ENCODE measurements at regions not wholly inside any gene's neighbourhood (a gene's known extent, or its start where the extent isn't known, plus 50 kb on each side); places are given as distances from the start of the nearest gene placed in this dataset.

GRCh38 chr3:30268288-30268687, 338.1 kb upstream of the TGFBR2 start:
- peaks cover 0 to 8% of the 10 kb centered on the region in 2 donors for H3K4me1 ChIP-seq (ENCODE audit: control insufficient read depth in 1 of 2, insufficient read depth in 2 of 2, low read length in 2 of 2)
- H3K36me3 ChIP-seq (ENCODE audit: control insufficient read depth in 1 of 2, insufficient read depth in 2 of 2, low read length in 2 of 2) = no peaks in the 10 kb centered on the region
- peak overlapping the region; percentile 53 for H3K27ac ChIP-seq (ENCODE audit: low read length)
- H3K27me3 ChIP-seq (ENCODE audit: low read depth, low read length) = no peaks in the 10 kb centered on the region
- H3K9me3 ChIP-seq (ENCODE audit: control insufficient read depth in 1 of 2, low read length in 2 of 2) = no peaks in the 10 kb centered on the region
- peak overlapping the region in 1 of 2 donors; percentile 1 for H3K4me3 ChIP-seq (ENCODE audit: low read depth in 1 of 2, low read length in 2 of 2)

DNA sequence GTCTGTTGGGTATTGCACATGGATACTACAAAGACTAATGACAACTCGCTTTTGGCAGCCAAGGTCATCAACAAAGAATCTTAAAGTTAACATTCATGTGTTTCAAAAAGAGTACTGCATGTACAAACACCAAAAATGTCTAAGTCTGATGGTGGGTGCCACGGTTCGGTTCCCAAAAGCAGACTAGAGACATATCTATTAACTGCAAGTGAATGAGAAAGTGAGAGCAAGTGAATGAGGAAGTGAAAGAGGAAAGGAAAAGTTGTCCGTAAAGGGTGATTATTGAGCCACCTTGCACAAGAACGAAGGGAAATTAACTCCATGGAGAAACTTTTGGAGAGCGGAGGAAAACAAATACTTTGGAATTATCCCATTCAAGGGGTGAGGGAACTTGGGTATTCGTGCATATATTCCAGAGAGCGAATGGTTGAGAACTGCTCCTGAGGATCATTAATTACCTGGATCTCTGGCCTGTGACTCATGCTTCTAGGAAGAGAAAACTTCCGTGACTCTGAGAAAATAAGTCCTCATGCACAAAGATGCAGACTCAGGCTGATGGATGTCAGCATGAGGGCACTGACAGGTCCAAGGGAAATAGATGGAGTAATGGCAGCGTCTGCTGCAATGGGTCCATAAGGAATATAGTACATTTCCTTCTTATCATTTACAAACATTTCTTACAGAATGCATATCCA, 336.5 kb upstream of the TGFBR2 start:
- H3K27me3 ChIP-seq (ENCODE audit: low read depth, low read length) = no peaks in the 10 kb centered on the region
- no peaks in the 10 kb centered on the region for H3K36me3 ChIP-seq (ENCODE audit: control insufficient read depth in 1 of 2, insufficient read depth in 2 of 2, low read length in 2 of 2)
- H3K27ac ChIP-seq (ENCODE audit: low read length) = peak overlapping the region; percentile 26
- no peaks in the 10 kb centered on the region for H3K9me3 ChIP-seq (ENCODE audit: control insufficient read depth in 1 of 2, low read length in 2 of 2)
- H3K4me1 ChIP-seq (ENCODE audit: control insufficient read depth in 1 of 2, insufficient read depth in 2 of 2, low read length in 2 of 2) = peaks cover 0 to 8% of the 10 kb centered on the region in 2 donors
- no peak overlapping the region for H3K4me3 ChIP-seq (ENCODE audit: low read depth in 1 of 2, low read length in 2 of 2)

GRCh38 chr3:30271781-30272180, 334.6 kb upstream of the TGFBR2 start:
- no peak overlapping the region for H3K4me3 ChIP-seq (ENCODE audit: low read depth in 1 of 2, low read length in 2 of 2)

DNA sequence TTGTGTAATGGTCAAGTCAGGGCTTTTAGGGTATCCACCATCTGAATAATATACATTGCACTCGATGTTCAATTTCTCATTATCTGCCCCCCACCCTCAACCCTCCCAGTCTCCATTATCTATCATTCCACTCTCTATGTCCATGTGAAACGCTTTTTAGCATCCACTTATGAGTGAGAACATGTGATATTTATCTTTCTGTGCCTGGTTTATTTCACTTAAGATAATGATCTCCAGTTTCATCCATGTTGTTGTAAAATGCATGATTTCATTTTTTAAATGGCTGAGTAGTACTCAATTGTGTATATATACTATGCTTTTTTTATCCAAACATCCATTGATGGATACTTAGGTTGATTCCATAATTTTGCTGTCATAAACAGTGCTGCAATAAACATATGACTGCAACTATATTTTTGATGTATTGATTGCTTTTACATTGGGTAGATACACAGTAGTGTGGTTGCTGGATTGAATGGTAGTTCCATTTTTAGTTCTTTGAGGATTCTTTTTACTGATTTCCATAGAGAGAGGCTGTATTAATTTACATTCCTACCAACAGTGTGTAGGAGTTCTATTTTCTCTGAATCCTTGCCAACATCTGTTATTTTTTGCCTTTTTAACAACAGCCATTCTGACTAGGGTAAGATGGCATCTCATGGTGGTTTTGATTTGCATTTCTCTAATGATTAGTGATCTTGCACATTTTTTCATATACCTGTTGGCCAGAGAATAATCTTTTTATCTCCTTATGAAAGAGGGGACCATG, 332.9 kb upstream of the TGFBR2 start:
- H3K9me3 ChIP-seq (ENCODE audit: control insufficient read depth in 1 of 2, low read length in 2 of 2) = no peaks in the 10 kb centered on the region
- no peaks in the 10 kb centered on the region for H3K4me1 ChIP-seq (ENCODE audit: control insufficient read depth in 1 of 2, insufficient read depth in 2 of 2, low read length in 2 of 2)
- H3K36me3 ChIP-seq (ENCODE audit: control insufficient read depth in 1 of 2, insufficient read depth in 2 of 2, low read length in 2 of 2) = no peaks in the 10 kb centered on the region
- no peak overlapping the region for H3K4me3 ChIP-seq (ENCODE audit: low read depth in 1 of 2, low read length in 2 of 2)
- H3K27me3 ChIP-seq (ENCODE audit: low read depth, low read length) = no peaks in the 10 kb centered on the region
- no peak overlapping the region for H3K27ac ChIP-seq (ENCODE audit: low read length)

More at GRCh38 chr3:30271781-30272180, 334.6 kb upstream of the TGFBR2 start:
- H3K9me3 ChIP-seq (ENCODE audit: control insufficient read depth in 1 of 2, low read length in 2 of 2) = no peaks in the 10 kb centered on the region
- no peaks in the 10 kb centered on the region for H3K36me3 ChIP-seq (ENCODE audit: control insufficient read depth in 1 of 2, insufficient read depth in 2 of 2, low read length in 2 of 2)
- H3K4me1 ChIP-seq (ENCODE audit: control insufficient read depth in 1 of 2, insufficient read depth in 2 of 2, low read length in 2 of 2) = peaks cover 0 to 6% of the 10 kb centered on the region in 2 donors
- no peak overlapping the region for H3K27ac ChIP-seq (ENCODE audit: low read length)
- no peaks in the 10 kb centered on the region for H3K27me3 ChIP-seq (ENCODE audit: low read depth, low read length)

DNA sequence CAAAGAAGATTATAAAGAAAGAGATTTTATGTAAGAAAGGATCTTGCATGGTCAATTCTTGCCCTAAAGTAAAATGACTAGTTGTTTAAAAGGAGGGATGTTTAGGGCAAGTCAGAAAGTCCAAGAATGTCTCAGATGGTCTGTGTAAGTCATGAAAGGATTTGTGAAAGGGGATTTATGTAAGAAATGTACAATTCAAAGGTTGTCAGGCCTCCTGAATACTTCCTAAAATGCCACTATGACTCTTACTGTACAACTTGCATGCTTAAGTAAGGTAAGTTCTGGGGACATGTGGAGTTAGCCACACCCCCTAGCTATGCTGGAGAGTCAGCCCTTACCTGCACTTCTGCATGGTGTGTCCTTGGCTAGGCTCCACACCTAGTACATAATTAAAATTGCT, 328.9 kb upstream of the TGFBR2 start:
- Histone ChIP-seq H3K9me3 (ENCODE audit: control insufficient read depth in 1 of 2, low read length in 2 of 2) (no peaks in the 10 kb centered on the region), H3K36me3 (ENCODE audit: control insufficient read depth in 1 of 2, insufficient read depth in 2 of 2, low read length in 2 of 2) (no peaks in the 10 kb centered on the region), H3K27me3 (ENCODE audit: low read depth, low read length) (no peaks in the 10 kb centered on the region), H3K4me1 (ENCODE audit: control insufficient read depth in 1 of 2, insufficient read depth in 2 of 2, low read length in 2 of 2) (no peaks in the 10 kb centered on the region), H3K4me3 (ENCODE audit: low read depth in 1 of 2, low read length in 2 of 2) (no peak overlapping the region), H3K27ac (ENCODE audit: low read length) (no peak overlapping the region)

- no peaks in the 10 kb centered on the region for H3K36me3 ChIP-seq (ENCODE audit: control insufficient read depth in 1 of 2, insufficient read depth in 2 of 2, low read length in 2 of 2)
- H3K27me3 ChIP-seq (ENCODE audit: low read depth, low read length) = no peaks in the 10 kb centered on the region
- H3K27ac ChIP-seq (ENCODE audit: low read length) = no peak overlapping the region
- H3K4me1 ChIP-seq (ENCODE audit: control insufficient read depth in 1 of 2, insufficient read depth in 2 of 2, low read length in 2 of 2) = peaks cover 6 to 8% of the 10 kb centered on the region in 2 donors
- no peak overlapping the region for H3K4me3 ChIP-seq (ENCODE audit: low read depth in 1 of 2, low read length in 2 of 2)
- H3K9me3 ChIP-seq (ENCODE audit: control insufficient read depth in 1 of 2, low read length in 2 of 2) = no peaks in the 10 kb centered on the region
Measured at GRCh38 chr3:30281526-30281925, 324.9 kb upstream of the TGFBR2 start.

DNA sequence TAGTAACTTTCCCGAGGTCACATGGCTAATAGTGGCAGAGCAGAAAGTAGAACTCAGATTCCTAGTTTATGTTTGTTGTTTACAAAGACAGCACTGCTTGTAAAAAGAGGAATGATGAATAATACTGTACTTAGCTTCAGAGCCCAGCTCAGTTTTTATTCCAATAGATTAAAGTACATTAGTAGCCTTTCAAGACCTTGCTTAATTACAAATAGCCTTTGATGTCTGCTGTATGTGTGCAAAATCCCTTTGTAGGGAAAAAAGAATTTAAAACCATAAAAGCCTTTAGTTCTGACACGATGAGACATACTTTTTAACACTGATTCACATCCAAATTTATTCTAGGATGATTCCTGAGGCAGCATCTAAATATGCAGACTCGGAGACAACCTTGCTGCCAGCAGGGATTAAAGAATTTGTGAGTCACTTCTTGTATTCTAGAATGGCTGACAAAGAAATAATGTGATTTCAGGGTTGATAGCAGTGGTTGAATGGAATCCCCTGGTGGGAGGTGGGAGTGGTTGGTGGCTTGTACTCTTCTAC, 324.2 kb upstream of the TGFBR2 start:
- Histone ChIP-seq H3K9me3 (ENCODE audit: control insufficient read depth in 1 of 2, low read length in 2 of 2) (no peaks in the 10 kb centered on the region), H3K27me3 (ENCODE audit: low read depth, low read length) (no peaks in the 10 kb centered on the region), H3K27ac (ENCODE audit: low read length) (no peak overlapping the region), H3K4me1 (ENCODE audit: control insufficient read depth in 1 of 2, insufficient read depth in 2 of 2, low read length in 2 of 2) (peaks cover 8 to 9% of the 10 kb centered on the region in 2 donors), H3K36me3 (ENCODE audit: control insufficient read depth in 1 of 2, insufficient read depth in 2 of 2, low read length in 2 of 2) (no peaks in the 10 kb centered on the region), H3K4me3 (ENCODE audit: low read depth in 1 of 2, low read length in 2 of 2) (no peak overlapping the region)

GRCh38 chr3:30285188-30286006, 321.0 kb upstream of the TGFBR2 start:
- H3K4me1 ChIP-seq (ENCODE audit: control insufficient read depth in 1 of 2, insufficient read depth in 2 of 2, low read length in 2 of 2) = peaks cover 8 to 15% of the 10 kb centered on the region in 2 donors
- H3K9me3 ChIP-seq (ENCODE audit: control insufficient read depth in 1 of 2, low read length in 2 of 2) = no peaks in the 10 kb centered on the region
- H3K36me3 ChIP-seq (ENCODE audit: control insufficient read depth in 1 of 2, insufficient read depth in 2 of 2, low read length in 2 of 2) = no peaks in the 10 kb centered on the region
- H3K4me3 ChIP-seq (ENCODE audit: low read depth in 1 of 2, low read length in 2 of 2) = no peak overlapping the region
- H3K27me3 ChIP-seq (ENCODE audit: low read depth, low read length) = no peaks in the 10 kb centered on the region
- H3K27ac ChIP-seq (ENCODE audit: low read length) = peak overlapping the region; percentile 1

- no peaks in the 10 kb centered on the region for H3K36me3 ChIP-seq (ENCODE audit: control insufficient read depth in 1 of 2, insufficient read depth in 2 of 2, low read length in 2 of 2)
- H3K9me3 ChIP-seq (ENCODE audit: control insufficient read depth in 1 of 2, low read length in 2 of 2) = no peaks in the 10 kb centered on the region
- peaks cover 8 to 15% of the 10 kb centered on the region in 2 donors for H3K4me1 ChIP-seq (ENCODE audit: control insufficient read depth in 1 of 2, insufficient read depth in 2 of 2, low read length in 2 of 2)
- H3K27me3 ChIP-seq (ENCODE audit: low read depth, low read length) = no peaks in the 10 kb centered on the region
- no peak overlapping the region for H3K4me3 ChIP-seq (ENCODE audit: low read depth in 1 of 2, low read length in 2 of 2)
- peak overlapping the region; percentile 17 for H3K27ac ChIP-seq (ENCODE audit: low read length)
Measured at GRCh38 chr3:30286007-30286669, 320.3 kb upstream of the TGFBR2 start.

GRCh38 chr3:30286811-30287210, 319.6 kb upstream of the TGFBR2 start:
- no peak overlapping the region for H3K4me3 ChIP-seq (ENCODE audit: low read depth in 1 of 2, low read length in 2 of 2)
- peaks cover 8 to 15% of the 10 kb centered on the region in 2 donors for H3K4me1 ChIP-seq (ENCODE audit: control insufficient read depth in 1 of 2, insufficient read depth in 2 of 2, low read length in 2 of 2)
- no peaks in the 10 kb centered on the region for H3K9me3 ChIP-seq (ENCODE audit: control insufficient read depth in 1 of 2, low read length in 2 of 2)
- H3K36me3 ChIP-seq (ENCODE audit: control insufficient read depth in 1 of 2, insufficient read depth in 2 of 2, low read length in 2 of 2) = no peaks in the 10 kb centered on the region
- H3K27ac ChIP-seq (ENCODE audit: low read length) = peak overlapping the region; percentile 17
- no peaks in the 10 kb centered on the region for H3K27me3 ChIP-seq (ENCODE audit: low read depth, low read length)

All from muscle layer of duodenum (tissue), 2 donors.